ENCODE measurements at regions not wholly inside any gene's neighbourhood (a gene's known extent, or its start where the extent isn't known, plus 50 kb on each side); places are given as distances from the start of the nearest gene placed in this dataset.

DNA sequence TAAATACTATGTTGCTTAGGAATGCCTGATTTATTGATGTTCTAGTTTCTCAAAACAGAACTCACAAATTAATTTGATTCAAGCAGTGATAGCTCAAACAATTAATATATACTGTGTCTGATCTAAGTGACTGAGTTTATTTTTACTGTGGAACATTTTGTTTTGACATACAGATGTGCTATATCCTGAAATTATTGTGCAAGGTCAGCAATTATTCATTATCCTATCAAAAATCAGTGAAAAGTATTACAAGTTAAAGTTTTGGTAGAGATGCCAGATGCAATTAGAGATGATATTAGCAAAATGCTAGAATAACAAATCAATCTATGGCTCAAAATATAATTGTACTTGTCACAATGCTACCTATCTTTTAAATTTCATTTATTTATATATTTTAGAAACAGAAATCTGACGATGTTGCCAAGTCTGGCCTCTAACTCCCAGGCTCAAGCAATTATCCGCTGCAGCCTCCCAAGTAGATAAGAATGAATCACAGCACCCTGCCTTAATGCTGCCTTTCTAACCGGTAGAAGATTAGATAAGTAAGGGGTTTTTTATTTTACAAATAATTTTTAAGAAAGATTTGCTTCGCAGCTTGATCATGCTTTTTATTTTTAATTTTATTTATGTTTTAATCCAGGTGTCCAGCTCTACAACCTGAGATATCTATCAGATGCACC is 825.5 kb upstream of the NDST4 start:
- TF ChIP-seq, protein P1, sequence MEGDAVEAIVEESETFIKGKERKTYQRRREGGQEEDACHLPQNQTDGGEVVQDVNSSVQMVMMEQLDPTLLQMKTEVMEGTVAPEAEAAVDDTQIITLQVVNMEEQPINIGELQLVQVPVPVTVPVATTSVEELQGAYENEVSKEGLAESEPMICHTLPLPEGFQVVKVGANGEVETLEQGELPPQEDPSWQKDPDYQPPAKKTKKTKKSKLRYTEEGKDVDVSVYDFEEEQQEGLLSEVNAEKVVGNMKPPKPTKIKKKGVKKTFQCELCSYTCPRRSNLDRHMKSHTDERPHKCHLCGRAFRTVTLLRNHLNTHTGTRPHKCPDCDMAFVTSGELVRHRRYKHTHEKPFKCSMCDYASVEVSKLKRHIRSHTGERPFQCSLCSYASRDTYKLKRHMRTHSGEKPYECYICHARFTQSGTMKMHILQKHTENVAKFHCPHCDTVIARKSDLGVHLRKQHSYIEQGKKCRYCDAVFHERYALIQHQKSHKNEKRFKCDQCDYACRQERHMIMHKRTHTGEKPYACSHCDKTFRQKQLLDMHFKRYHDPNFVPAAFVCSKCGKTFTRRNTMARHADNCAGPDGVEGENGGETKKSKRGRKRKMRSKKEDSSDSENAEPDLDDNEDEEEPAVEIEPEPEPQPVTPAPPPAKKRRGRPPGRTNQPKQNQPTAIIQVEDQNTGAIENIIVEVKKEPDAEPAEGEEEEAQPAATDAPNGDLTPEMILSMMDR (conservative IDR thresholded peaks at IDR 0.05), result no peak
- H3K27ac Mint-ChIP-seq, result no peak overlapping the region
- Histone ChIP-seq H2BK15ac (ENCODE audit: low read depth, low read length) (no peak overlapping the region), H2AK5ac (ENCODE audit: insufficient read length, low read length) (no peak overlapping the region), H3K56ac (ENCODE audit: insufficient read length, low read depth, low read length) (no peak overlapping the region), H3K4ac (ENCODE audit: low read depth, low read length) (no peak overlapping the region), H3K9ac (ENCODE audit: extremely low read depth, insufficient read length, low read length) (no peak overlapping the region), H3T11ph (ENCODE audit: low read length) (no peak overlapping the region), H2BK20ac (ENCODE audit: low read depth, low read length, poor library complexity, severe bottlenecking) (no peak overlapping the region), H3K14ac (ENCODE audit: insufficient read depth, low read length) (no peak overlapping the region), H3K79me1 (ENCODE audit: insufficient read depth, low read depth, low read length, poor library complexity, severe bottlenecking) (no peaks in the 10 kb centered on the region), H3K79me2 (ENCODE audit: insufficient read depth, low read length) (no peaks in the 10 kb centered on the region), H3K27me3 (ENCODE audit: insufficient read depth, low read length) (no peaks in the 10 kb centered on the region), H2BK5ac (ENCODE audit: insufficient read length, low read length) (no peak overlapping the region), H2AFZ (ENCODE audit: low read length) (no peak overlapping the region), H3K4me2 (ENCODE audit: insufficient read depth, insufficient read length, low read length) (no peak overlapping the region), H3K27ac (ENCODE audit: insufficient read length, low read depth, low read length) (no peak overlapping the region), H3K23ac (ENCODE audit: insufficient read length, low read depth, low read length) (no peak overlapping the region), H3K9me3 (ENCODE audit: control insufficient read depth, low read depth, low read length) (no peaks in the 10 kb centered on the region), H3K4me1 (ENCODE audit: insufficient read depth, low read length) (no peaks in the 10 kb centered on the region), H2BK12ac (ENCODE audit: insufficient read length, low read depth, low read length) (no peak overlapping the region), H3K18ac (ENCODE audit: insufficient read length, low read depth, low read length) (no peak overlapping the region), H3K23me2 (ENCODE audit: insufficient read length, low read depth, low read length, poor library complexity, severe bottlenecking) (no peaks in the 10 kb centered on the region), H2BK120ac (ENCODE audit: low read depth, low read length, poor library complexity, severe bottlenecking) (no peak overlapping the region), H4K20me1 (ENCODE audit: control insufficient read depth, insufficient read depth, insufficient read length) (no peaks in the 10 kb centered on the region), H4K8ac (replicated peaks; ENCODE audit: insufficient read length, low read depth, low read length) (no peak overlapping the region), H4K5ac (ENCODE audit: insufficient read length, low read depth, low read length) (no peak overlapping the region), H4K91ac (ENCODE audit: insufficient read length, low read depth, low read length) (no peak overlapping the region)
- H3K4me1 Mint-ChIP-seq, result no peaks in the 10 kb centered on the region
- H3K4me3 Mint-ChIP-seq, result no peak overlapping the region
- H3K36me3 Mint-ChIP-seq (ENCODE audit: insufficient read depth in 1 of 3, low read depth in 3 of 3), result peaks cover 0 to 5% (median 3%) of the 10 kb centered on the region in 3 experiments; a peak in 2 of 7 replicates
- DNase-seq, result no peak
- no CpG with 5 or more reads among the region's 4 CpGs for WGBS (ENCODE audit: extremely low coverage, insufficient read length, low lambda C conversion rate)
- no peaks in the 10 kb centered on the region for H3K27me3 Mint-ChIP-seq (ENCODE audit: low read depth)
- H3K9me3 Mint-ChIP-seq, result peaks cover 0 to 2% of the 10 kb centered on the region in 2 experiments; a peak in 4 of 5 replicates
